T47D (cell line): ENCODE measurements at regions not wholly inside any gene's neighbourhood (a gene's known extent, or its start where the extent isn't known, plus 50 kb on each side); places are given as distances from the start of the nearest gene placed in this dataset.
A peak's percentile ranks its signal among the peaks of the same experiment; 100 is the strongest.

Source experiments
- DNase-seq, 2 experiments: peaks; one replicate each; pipeline versions ENCODE4 v3.0.0 to v3.0.0-alpha.2; 2011 to 2012; ENCODE audit warnings: low read depth in 1 of 2, low spot score in 1 of 2
- JUND ChIP-seq: IDR thresholded peaks from 2 replicates; pipeline ENCODE4 v1.6.1; 2012; ENCODE audit warnings: low read depth
- in situ Hi-C: cut with HindIII; loops from 2 replicates; pipeline ENCODE4 v1.10.0; 2016; ENCODE audit warnings: low sequenced_read_pairs, low pct_unique_long_range_greater_than_20kb

DNA sequence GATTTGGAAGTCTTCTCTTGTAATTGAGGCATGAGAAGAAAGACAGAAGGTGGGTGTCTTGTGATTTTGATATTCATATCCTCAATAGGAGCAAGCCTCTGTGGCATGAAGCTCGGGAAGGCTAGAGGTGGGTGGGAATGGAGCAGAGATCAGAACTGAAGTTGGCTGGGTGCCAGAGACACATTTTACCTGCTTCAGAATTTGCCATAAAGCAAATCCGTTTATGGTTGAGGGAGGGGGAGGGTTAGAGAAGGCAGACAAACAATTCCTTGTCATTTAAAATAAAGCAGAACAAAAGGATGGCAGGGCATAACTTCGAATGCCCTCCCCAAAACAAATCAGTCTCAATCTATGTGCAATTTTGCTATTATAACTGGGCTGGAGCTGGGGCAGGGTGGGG is 305.9 kb downstream of the KLF5 start:
- in situ Hi-C loops: no loop called here
- no peak for DNase-seq
- TF ChIP-seq JUND: no peak

DNA sequence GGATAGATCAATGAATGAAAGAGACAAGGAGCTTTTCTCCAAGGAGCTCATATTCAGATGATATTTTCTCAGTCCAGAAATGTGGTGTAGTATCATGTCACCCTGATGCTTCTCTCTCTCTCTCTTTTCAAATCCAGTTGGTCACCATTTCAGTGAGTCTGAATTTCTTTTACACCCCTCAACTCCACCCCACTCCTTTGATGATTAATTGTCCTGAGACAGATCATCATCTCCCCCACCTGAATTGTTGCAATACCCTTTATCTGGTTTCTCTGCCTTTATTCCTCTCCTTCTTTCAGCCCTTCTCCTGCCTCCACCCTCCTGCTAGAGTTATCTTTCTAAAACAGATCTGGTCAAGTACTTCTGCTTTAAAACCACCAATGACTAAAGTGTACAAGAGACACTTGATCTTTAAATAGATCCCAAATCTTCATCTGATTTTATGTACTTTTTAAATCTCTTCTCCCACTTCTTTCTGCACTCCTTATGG is 299.8 kb downstream of the KLF5 start:
- in situ Hi-C loops: no loop called here
- DNase-seq: no peak
- TF ChIP-seq JUND: no peak

DNA sequence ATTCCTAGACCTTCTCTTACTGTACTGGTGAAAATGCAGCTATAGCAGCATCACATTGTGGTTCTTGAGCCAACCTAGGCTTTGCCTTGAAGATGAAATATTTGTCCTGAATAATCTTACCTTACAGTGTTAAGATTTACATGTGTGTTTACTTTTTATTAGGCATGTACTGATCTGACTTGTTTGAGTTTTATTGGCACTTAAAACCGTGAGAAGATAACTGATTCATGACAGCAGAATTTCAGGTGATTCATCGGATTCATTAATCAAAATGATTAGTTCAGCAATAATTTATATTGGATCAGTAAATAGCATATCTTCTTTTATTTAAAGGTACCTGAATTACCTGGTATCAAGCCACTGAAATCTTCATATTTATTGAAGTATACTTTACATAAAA is 296.3 kb downstream of the KLF5 start:
- in situ Hi-C loops: no loop called here
- no peak for TF ChIP-seq JUND
- no peak for DNase-seq

DNA sequence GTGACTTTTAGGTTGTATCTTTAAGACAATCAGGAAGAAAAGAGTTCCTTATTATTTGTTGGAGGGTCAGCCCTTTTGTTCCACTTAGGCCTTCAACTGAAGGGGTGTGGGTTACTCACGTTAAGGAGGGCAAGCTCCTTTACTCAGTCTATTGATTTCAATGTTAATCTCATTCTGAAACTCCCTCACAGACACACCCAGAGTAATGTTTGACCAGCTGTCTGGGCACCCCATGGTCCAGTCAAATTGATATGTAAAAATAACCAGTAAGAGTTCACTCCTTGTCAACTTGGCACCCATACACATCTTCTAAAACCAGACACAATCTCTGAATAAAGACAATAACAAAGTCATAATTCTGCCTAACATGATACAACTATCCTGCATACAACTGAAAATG is 292.9 kb downstream of the KLF5 start:
- in situ Hi-C loops: no loop called here
- no peak for DNase-seq
- no peak for TF ChIP-seq JUND

DNA sequence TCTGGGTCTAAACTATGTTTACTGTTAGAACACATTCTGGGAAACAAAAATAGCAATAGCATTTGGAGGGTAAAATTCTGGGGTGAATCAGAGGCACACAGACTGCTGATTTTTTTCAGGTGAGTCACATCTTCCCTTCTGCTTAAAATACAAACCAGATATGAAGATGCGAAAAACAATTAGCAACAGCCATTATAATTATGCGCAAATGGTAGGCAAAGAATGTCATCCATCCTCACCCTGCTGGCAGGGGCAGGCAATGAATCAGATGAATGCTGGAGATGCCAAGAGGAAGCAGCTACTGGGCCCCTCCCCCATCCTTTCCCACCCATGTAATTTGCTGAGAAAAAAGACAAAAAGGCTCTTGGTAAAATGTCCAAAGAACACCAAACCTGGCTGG is 282.9 kb downstream of the KLF5 start:
- DNase-seq: no peak
- TF ChIP-seq JUND: no peak
- in situ Hi-C loops: no loop called here

DNA sequence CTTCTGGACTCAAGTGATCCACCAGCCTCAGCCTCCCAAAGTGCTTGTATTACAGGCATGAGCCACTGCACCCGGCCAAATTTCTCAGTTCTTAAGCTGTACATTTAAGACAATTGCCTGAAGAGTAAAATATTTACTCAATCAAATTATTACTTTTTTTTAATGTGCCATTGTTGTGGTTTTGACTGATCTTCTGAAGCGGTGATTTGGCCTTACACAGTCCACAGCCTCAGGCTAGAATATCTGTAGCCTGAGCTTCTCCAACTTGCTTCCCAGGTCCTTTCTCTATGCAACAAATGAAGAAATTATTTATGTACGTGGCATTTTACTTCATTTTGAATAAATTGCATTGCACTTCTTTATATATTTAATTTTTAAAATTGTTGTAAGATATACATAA is 281.3 kb downstream of the KLF5 start:
- DNase-seq: no peak
- in situ Hi-C loops: no loop called here
- no peak for TF ChIP-seq JUND

DNA sequence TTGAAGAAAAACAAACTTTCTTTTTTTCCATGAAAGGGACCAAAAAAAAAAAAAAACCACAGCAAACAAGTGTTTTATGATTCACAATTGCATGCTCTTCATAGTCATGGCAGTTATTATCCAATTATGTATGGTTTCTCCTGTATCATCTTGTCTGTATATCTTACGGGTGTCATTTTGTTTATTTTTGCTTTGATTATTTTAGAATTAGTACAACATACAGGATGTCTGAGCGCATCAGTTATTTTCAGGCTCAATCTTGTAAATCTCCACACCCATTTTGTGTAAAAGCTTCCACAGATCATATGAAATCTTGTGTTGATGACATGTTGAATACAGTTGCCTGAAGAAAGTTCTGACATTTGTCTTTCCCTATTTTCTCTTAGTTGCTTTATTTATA is 280.3 kb downstream of the KLF5 start:
- in situ Hi-C loops: no loop called here
- no peak for DNase-seq
- TF ChIP-seq JUND: no peak

DNA sequence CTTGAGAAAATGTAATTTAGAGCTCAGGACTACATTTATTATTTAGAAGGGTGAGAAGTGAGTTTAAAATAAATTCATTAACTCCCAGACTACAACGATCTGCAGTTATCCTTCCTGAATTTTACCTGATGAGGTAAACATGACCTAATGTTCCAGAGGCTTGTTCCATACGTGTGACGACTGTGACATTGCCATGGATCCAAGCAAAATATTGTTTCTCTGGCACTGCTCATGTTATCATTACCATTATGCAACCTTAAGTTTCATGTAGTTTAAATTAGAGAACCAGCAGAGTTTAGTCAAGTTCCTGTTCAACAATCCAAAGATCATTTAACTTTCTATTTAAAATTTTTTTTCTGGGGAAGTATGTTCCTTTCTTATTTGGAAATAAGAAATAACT is 279.6 kb downstream of the KLF5 start:
- in situ Hi-C loops: no loop called here
- DNase-seq: peak in 1 of 2 experiments; percentile 2
- TF ChIP-seq JUND: no peak

DNA sequence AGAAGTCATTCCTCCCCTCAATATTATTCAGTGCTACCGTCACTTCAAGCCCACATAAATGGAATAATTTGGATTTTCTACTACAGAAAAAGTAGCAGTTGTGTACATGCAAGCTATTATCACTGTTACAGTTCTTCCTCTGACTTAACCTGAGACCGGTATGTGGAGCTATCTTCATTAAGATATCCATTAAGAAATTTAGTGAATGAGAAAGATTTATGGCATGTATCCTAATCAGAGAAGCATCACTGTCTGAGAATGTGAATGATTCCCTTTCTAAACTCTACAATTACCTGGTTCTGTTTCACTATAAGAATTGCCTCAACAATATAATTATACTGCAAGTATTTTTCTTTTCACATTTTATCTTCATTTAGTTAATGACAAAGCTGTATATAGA is 278.7 kb downstream of the KLF5 start:
- DNase-seq: no peak
- in situ Hi-C loops: no loop called here
- TF ChIP-seq JUND: no peak

DNA sequence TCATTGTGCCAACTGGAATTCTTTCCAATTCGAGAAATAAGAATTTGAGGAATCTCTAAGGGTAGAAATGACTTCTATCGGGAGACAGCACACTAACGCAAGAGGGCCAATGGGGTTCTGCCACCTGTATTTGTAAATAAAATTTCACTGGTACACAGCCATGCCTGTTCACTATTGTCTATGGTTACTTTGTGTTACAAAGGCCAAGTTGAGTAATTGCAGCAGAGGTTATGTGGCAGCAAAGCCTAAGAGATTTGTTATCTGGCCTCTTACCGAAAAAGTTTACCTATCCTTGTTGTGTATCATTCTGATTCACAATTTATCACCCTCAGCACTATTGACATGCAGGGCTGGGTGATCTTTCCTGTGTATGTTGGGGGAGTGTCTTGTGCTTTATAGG is 278.0 kb downstream of the KLF5 start:
- DNase-seq: no peak
- in situ Hi-C loops: no loop called here
- no peak for TF ChIP-seq JUND

DNA sequence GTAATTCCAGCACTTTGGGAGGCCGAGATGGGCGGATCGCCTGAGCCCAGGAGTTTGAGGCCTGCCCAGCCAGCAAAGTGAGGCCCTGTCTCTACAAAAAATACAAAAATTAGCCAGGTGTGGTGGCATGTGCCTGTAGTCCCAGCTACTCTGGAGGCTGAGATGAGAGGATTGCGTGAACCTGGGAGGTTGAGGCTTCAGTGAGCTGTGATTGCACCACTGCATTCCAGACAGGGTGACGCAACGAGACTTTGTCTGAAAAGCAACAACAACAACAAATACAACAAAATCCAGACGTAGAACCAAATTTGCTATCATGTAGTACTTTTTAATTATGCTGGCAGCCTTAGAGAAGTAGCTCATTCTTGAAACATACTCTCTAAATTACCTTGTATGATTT is 277.1 kb downstream of the KLF5 start:
- no peak for DNase-seq
- TF ChIP-seq JUND: no peak
- in situ Hi-C loops: no loop called here

DNA sequence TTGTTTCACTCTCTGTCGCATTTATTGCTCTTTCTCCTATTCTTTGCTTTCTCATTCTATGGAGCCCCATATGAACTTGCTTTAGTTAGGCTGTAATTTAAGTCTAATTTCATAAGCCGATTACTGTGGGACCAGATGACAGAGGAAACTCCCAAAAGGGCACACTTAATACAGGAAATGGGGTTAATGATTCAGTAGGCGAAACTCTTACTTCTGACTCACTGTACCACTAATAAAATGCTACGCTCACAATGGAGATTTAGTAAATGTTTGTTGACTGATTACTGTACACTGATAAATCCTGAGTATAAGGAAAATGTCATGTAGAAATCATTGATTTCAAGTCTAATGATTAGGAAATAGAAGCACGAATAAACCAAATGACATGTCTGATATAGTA is 276.4 kb downstream of the KLF5 start:
- no peak for TF ChIP-seq JUND
- in situ Hi-C loops: no loop called here
- no peak for DNase-seq

DNA sequence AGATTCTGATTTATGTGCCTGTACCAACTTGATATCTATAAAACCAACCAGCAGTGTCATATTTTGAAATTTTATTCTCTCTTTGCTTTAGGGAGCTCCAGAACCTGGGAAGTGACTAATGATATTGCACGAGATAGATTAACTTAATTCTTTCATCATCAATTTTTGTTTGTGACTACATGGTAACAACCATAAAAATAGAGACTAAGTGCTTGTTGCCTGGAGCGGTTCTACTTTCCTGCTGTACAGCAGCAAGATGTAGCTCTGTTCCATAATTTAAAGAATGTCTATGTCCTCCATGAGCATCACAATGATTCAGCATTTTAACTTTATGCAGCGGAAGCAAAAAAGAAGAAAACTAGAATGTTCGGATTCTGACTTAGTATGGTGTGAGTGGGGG is 275.6 kb downstream of the KLF5 start:
- in situ Hi-C loops: no loop called here
- DNase-seq: no peak
- no peak for TF ChIP-seq JUND

DNA sequence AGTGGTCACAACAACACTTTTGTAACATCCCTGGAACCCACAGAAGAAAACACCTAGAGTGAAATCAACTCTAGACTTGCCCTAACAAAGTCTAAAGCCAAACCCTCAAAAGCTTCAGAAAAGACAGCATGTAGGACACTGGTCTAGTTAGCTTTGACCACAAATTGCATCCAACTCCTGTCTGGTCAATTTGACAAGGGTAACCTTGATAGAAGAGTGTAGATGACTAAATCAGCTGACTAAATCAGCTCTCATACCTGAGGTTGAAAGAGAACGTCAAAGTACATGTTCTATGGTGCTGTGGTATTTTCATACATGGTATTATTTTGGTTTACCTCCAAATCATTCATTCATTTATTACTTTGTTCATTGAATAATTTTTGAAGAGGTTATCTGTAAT is 272.8 kb downstream of the KLF5 start:
- in situ Hi-C loops: no loop called here
- TF ChIP-seq JUND: no peak
- DNase-seq: no peak

DNA sequence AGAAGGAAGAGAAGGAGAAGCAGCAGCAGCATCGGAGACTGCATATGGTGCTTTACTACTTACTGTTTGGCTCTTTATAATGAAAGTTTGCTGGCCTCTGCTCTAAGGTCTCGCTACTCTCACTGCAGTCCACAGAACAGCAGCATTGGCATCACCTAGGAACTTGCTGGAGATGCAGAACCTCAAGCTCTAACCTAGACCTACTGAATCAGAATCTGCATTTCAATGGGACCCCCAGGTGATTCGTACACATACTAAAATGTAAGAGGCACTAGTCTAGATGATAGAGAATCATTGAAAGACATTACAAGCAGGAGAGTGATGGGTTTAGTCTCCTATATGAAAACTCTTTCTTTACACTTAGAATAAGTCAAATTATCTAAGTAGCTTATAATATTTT is 270.6 kb downstream of the KLF5 start:
- no peak for TF ChIP-seq JUND
- DNase-seq: no peak

More for the DNA sequence above, 270.6 kb downstream of the KLF5 start:
- in situ Hi-C loops: no loop called here
